ENCODE measurements at regions not wholly inside any gene's neighbourhood (a gene's known extent, or its start where the extent isn't known, plus 50 kb on each side); places are given as distances from the start of the nearest gene placed in this dataset.
A peak's percentile ranks its signal among the peaks of the same experiment; 100 is the strongest.

- FAIRE-seq (no peak), DNase-seq (ENCODE audit: insufficient read length) (no peak)
- no peak for TF ChIP-seq POLR2A (IDR thresholded peaks at IDR 0.05; ENCODE audit: low read depth, low read length)
- no peak for TF ChIP-seq POLR2AphosphoS5 (IDR thresholded peaks at IDR 0.05; ENCODE audit: low read depth, low read length)
These were observed 182.6 kb upstream of the TBX20 start for GRCh38 chr7:35436452-35436851.

- no peak for DNase-seq (ENCODE audit: insufficient read length)
- TF ChIP-seq POLR2AphosphoS5 (IDR thresholded peaks at IDR 0.05; ENCODE audit: low read depth, low read length) = no peak
- no peak for TF ChIP-seq TAF1 (IDR thresholded peaks at IDR 0.05; ENCODE audit: borderline replicate concordance, low read depth, low read length)
- TF ChIP-seq POLR2A (IDR thresholded peaks at IDR 0.05; ENCODE audit: low read depth, low read length) = no peak
- FAIRE-seq = no peak
These were observed 176.8 kb upstream of the TBX20 start for GRCh38 chr7:35430547-35431153.

GRCh38 chr7:35424869-35425495, 171.1 kb upstream of the TBX20 start:
- DNase-seq (ENCODE audit: insufficient read length) (peak; percentile 37), FAIRE-seq (no peak)
- TF ChIP-seq POLR2AphosphoS5 (IDR thresholded peaks at IDR 0.05; ENCODE audit: low read depth, low read length) = no peak
- no peak for TF ChIP-seq POLR2A (IDR thresholded peaks at IDR 0.05; ENCODE audit: low read depth, low read length)
- TF ChIP-seq TAF1 (IDR thresholded peaks at IDR 0.05; ENCODE audit: borderline replicate concordance, low read depth, low read length) = no peak

- no peak for DNase-seq (ENCODE audit: insufficient read length)
- FAIRE-seq = no peak
- TF ChIP-seq POLR2A (IDR thresholded peaks at IDR 0.05; ENCODE audit: low read depth, low read length) (no peak), TAF1 (IDR thresholded peaks at IDR 0.05; ENCODE audit: borderline replicate concordance, low read depth, low read length) (no peak), POLR2AphosphoS5 (IDR thresholded peaks at IDR 0.05; ENCODE audit: low read depth, low read length) (no peak)
These were observed 170.5 kb upstream of the TBX20 start for GRCh38 chr7:35424440-35424839.

- TF ChIP-seq POLR2AphosphoS5 (IDR thresholded peaks at IDR 0.05; ENCODE audit: low read depth, low read length) (no peak), TAF1 (IDR thresholded peaks at IDR 0.05; ENCODE audit: borderline replicate concordance, low read depth, low read length) (no peak)
- FAIRE-seq (no peak), DNase-seq (ENCODE audit: insufficient read length) (no peak)
These were observed 168.8 kb upstream of the TBX20 start for GRCh38 chr7:35422715-35423114.

GRCh38 chr7:35420656-35421055, 166.8 kb upstream of the TBX20 start:
- FAIRE-seq = no peak
- no peak for DNase-seq (ENCODE audit: insufficient read length)
- TF ChIP-seq POLR2AphosphoS5 (IDR thresholded peaks at IDR 0.05; ENCODE audit: low read depth, low read length) (no peak), POLR2A (IDR thresholded peaks at IDR 0.05; ENCODE audit: low read depth, low read length) (no peak), TAF1 (IDR thresholded peaks at IDR 0.05; ENCODE audit: borderline replicate concordance, low read depth, low read length) (no peak)

GRCh38 chr7:35419391-35419755, 165.5 kb upstream of the TBX20 start:
- DNase-seq (ENCODE audit: insufficient read length) (no peak), FAIRE-seq (no peak)
- TF ChIP-seq POLR2A (IDR thresholded peaks at IDR 0.05; ENCODE audit: low read depth, low read length) = no peak
- TF ChIP-seq TAF1 (IDR thresholded peaks at IDR 0.05; ENCODE audit: borderline replicate concordance, low read depth, low read length) = no peak
- no peak for TF ChIP-seq POLR2AphosphoS5 (IDR thresholded peaks at IDR 0.05; ENCODE audit: low read depth, low read length)

- TF ChIP-seq POLR2A (IDR thresholded peaks at IDR 0.05; ENCODE audit: low read depth, low read length) (no peak), TAF1 (IDR thresholded peaks at IDR 0.05; ENCODE audit: borderline replicate concordance, low read depth, low read length) (no peak), POLR2AphosphoS5 (IDR thresholded peaks at IDR 0.05; ENCODE audit: low read depth, low read length) (no peak)
- DNase-seq (ENCODE audit: insufficient read length) (no peak), FAIRE-seq (no peak)
These were observed 165.0 kb upstream of the TBX20 start for GRCh38 chr7:35418716-35419390.

GRCh38 chr7:35416568-35416967, 162.7 kb upstream of the TBX20 start:
- FAIRE-seq (no peak), DNase-seq (ENCODE audit: insufficient read length) (no peak)
- TF ChIP-seq TAF1 (IDR thresholded peaks at IDR 0.05; ENCODE audit: borderline replicate concordance, low read depth, low read length) = no peak
- no peak for TF ChIP-seq POLR2AphosphoS5 (IDR thresholded peaks at IDR 0.05; ENCODE audit: low read depth, low read length)
- TF ChIP-seq POLR2A (IDR thresholded peaks at IDR 0.05; ENCODE audit: low read depth, low read length) = no peak

GRCh38 chr7:35415411-35415822, 161.5 kb upstream of the TBX20 start:
- DNase-seq (ENCODE audit: insufficient read length) (no peak), FAIRE-seq (no peak)
- TF ChIP-seq POLR2A (IDR thresholded peaks at IDR 0.05; ENCODE audit: low read depth, low read length) (no peak), POLR2AphosphoS5 (IDR thresholded peaks at IDR 0.05; ENCODE audit: low read depth, low read length) (no peak), TAF1 (IDR thresholded peaks at IDR 0.05; ENCODE audit: borderline replicate concordance, low read depth, low read length) (no peak)

GRCh38 chr7:35411331-35411730, 157.4 kb upstream of the TBX20 start:
- FAIRE-seq = no peak
- TF ChIP-seq POLR2AphosphoS5 (IDR thresholded peaks at IDR 0.05; ENCODE audit: low read depth, low read length) = no peak
- no peak for TF ChIP-seq POLR2A (IDR thresholded peaks at IDR 0.05; ENCODE audit: low read depth, low read length)
- no peak for TF ChIP-seq TAF1 (IDR thresholded peaks at IDR 0.05; ENCODE audit: borderline replicate concordance, low read depth, low read length)
- DNase-seq (ENCODE audit: insufficient read length) = no peak

GRCh38 chr7:35405461-35405860, 151.6 kb upstream of the TBX20 start:
- DNase-seq (ENCODE audit: insufficient read length) (no peak), FAIRE-seq (no peak)
- TF ChIP-seq TAF1 (IDR thresholded peaks at IDR 0.05; ENCODE audit: borderline replicate concordance, low read depth, low read length) (no peak), POLR2A (IDR thresholded peaks at IDR 0.05; ENCODE audit: low read depth, low read length) (no peak), POLR2AphosphoS5 (IDR thresholded peaks at IDR 0.05; ENCODE audit: low read depth, low read length) (no peak)
